Thyroid gland (tissue), 4 donors: ENCODE measurements at regions not wholly inside any gene's neighbourhood (a gene's known extent, or its start where the extent isn't known, plus 50 kb on each side); places are given as distances from the start of the nearest gene placed in this dataset.

ENCODE experiments used
- CTCF ChIP-seq, 6 experiments: fragments of 200-600 bp in 3 of 6; fragments of 450-650 bp in 3 of 6; sonication (generic) in 3 of 6; IDR thresholded peaks; one replicate each; pipeline ENCODE4 v1.5.1; 2016 to 2019; ENCODE audit warnings: antibody characterized with exemption in 6 of 6, mild to moderate bottlenecking in 2 of 6, inconsistent platforms in 1 of 6, moderate library complexity in 1 of 6
- POLR2A ChIP-seq, 2 donors: fragments of 450-650 bp; IDR thresholded peaks; one replicate each; pipeline ENCODE4 v1.6.1; 2017; ENCODE audit warnings: antibody characterized with exemption in 2 of 2, mild to moderate bottlenecking in 2 of 2, moderate library complexity in 1 of 2

GRCh38 chr5:17330386-17330785, 113.0 kb downstream of the BASP1 start:
- no peak for TF ChIP-seq CTCF (IDR thresholded peaks at IDR 0.05)
- TF ChIP-seq POLR2A (IDR thresholded peaks at IDR 0.05): no peak
